KG1 (cell line): ENCODE measurements at regions not wholly inside any gene's neighbourhood (a gene's known extent, or its start where the extent isn't known, plus 50 kb on each side); places are given as distances from the start of the nearest gene placed in this dataset.
"Not testable (repeated sequence)": the region's sequence is repeated elsewhere in the genome, so short reads cannot be mapped to it uniquely, and the experiment has no call there.

Experiments
- DNase-seq: peaks from one replicate; lab custom pipeline; 2025; lab: John Stamatoyannopoulos, UW

DNA sequence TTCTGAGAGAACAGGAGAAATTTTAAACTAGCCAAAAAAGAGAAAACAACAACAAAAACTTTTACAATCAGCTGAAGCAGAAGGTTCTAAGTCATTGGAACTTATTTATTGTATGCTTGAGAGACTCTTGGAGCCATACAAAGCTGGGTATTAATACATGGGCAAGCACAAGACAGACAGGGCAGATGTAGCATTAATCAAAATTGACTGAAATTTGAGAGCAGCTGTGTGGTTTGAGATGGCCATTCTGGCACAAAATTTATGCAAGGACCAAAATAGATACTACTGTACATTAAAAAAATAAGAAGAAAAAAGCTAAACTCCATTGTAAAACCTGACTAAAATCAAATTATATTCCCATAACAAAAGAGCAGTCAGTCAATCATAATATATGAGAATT is 892.5 kb downstream of the PLA2G4A start:
- DNase-seq = no peak

GRCh38 chr1:187725216-187725615 is 896.5 kb downstream of the PLA2G4A start:
- no peak for DNase-seq

DNA sequence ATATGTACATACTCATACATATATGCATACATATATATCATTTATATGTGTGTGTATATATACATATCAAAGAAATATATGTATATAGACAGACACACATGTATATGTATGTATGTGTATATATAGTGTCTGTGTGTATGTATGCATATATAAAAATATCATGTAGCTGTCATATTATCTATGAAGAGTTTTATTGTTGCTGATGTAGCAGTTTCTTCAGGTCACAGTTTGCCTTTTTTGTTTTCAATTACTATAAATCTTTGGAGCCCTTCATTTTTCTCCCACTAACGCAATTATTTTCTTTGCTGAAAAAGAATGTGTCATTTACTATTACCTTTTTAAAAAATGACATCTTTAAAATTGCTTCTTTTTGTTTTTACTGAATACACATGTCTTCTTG is 904.5 kb downstream of the PLA2G4A start:
- no peak for DNase-seq

GRCh38 chr1:187734427-187734826 is 905.7 kb downstream of the PLA2G4A start:
- DNase-seq = no peak

- no peak for DNase-seq
Measured at GRCh38 chr1:187744665-187745064, 915.9 kb downstream of the PLA2G4A start.

GRCh38 chr1:187755536-187755935 is 926.8 kb downstream of the PLA2G4A start:
- DNase-seq = no peak

DNA sequence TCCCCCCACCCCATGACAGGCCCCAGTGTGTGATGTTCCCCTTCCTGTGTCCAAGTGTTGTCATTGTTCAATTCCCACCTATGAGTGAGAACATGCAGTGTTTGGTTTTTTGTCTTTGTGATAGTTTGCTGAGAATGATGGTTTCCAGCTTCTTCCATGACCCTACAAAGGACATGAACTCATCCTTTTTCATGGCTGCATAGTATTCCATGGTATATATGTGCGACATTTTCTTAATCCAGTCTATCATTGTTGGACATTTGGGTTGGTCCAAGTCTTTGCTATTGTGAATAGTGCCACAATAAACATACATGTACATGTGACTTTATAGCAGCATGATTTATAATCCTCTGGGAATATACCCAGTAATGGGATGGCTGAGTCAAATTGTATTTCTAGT is 927.9 kb downstream of the PLA2G4A start:
- DNase-seq = not testable (repeated sequence)

GRCh38 chr1:187759825-187760333 is 931.1 kb downstream of the PLA2G4A start:
- no peak for DNase-seq

DNA sequence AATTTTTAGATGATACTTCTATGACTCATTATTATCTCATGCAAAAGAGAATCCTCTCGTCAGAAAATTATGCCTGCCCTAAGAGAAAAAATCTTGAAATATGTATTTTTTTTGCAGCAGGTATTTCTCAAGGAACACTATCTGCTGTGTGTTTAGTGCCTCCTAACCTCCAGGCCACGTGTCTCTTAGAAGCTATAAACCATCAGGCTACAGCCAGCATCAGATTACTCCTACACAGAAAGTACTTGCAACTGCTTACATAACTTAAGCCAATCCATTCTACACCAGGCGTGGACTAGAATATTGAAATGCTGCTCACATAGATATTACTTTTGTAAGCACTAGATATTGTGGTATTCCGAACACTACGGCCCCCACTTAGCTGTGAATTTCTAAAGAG is 933.4 kb downstream of the PLA2G4A start:
- no peak for DNase-seq

DNA sequence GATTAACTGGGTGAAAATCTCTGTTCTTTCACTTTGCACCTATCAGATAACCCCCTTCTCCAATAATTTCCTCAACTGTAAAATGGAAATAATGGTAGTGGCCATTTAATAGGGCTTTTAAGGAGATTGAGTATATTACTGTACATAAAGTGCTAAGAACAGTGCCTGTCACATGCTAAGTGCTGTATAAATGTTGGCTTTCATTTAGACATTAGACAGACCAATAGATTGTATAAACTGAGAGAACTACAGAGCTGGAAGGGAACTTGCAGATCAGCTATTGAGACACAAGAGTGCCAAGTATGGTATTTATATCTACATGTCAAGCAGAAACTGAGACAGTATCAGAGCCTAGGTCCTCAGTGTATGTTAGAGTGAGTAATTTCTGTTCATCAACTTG is 934.7 kb downstream of the PLA2G4A start:
- no peak for DNase-seq

DNA sequence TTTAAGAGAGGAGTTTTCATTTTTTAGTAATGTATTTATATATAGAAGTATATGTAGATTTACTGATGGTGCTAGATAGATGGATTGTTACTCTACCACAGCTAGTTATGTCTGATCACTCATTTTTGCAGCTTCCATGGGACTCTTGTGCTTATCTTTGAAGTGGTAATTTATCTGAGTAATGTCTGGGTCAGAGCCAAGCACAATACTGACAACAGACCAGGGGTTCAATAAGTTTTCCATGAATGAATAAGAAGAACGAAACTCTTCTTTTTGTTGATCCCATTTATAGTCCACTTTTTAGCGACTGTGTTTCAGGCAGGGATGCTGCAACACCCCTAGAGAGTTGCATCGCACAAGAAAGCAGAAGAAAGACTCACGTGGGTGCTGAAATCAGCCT is 935.2 kb downstream of the PLA2G4A start:
- DNase-seq = no peak

DNA sequence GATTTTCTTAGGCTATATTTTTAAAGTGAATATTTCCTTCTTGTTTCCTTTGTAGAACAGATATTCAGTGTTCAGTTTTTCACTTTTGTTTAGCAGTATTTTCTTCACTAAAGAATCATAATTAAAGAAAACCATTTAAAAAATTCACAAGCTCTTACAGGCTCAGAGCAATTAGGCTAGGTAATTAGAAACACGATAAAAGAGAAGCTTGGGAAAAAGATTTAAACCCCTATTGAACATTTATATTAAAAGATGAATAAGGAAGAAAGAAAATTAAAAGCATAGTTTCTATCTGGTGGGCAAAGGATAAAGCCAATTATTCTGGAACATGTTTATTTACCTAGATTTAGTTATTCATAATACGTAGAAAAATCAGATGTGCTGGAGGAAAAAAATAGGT is 942.6 kb downstream of the PLA2G4A start:
- DNase-seq = no peak

GRCh38 chr1:187773168-187773567 is 944.4 kb downstream of the PLA2G4A start:
- DNase-seq = no peak

DNA sequence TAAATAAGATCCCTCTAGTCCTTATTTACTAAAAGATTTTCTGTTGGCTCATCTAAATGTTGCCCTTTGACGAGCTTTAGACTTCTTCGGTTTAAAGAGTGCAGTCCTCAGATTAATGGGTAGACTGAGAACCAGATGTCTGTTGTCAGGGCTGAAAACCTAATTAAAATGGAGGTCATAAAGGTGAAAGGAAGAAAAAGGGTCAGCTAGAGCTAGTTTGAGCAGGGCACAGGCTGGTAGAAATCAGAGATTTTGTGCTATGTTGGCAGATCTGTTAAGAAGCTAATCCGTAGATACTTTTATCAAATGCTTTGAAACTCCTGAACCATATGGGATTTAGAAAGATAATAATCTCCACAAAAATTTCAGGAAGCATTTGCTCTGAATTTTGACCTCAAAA is 959.0 kb downstream of the PLA2G4A start:
- no peak for DNase-seq

- no peak for DNase-seq
Measured at GRCh38 chr1:187788718-187789117, 960.0 kb downstream of the PLA2G4A start.

- no peak for DNase-seq
Measured at GRCh38 chr1:187790724-187791123, 962.0 kb downstream of the PLA2G4A start.

DNA sequence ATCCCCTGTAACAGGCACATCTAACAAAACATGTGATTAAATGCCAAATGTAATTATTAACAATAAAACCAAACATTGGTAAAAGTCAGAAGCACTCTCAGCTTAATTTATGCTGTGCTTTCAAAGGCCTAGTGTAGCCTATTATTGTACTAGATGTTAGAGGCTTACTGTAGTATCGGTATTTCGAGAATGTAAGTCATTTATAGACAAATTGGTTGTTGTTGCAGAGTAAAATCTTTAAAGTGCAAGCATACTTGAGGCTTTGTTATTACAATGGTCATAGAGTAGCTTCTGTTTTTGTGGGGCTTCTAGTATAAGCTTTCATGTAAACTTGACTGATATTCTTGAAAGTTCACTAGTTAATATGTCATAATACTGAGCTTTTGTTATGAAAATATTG is 965.8 kb downstream of the PLA2G4A start:
- no peak for DNase-seq

- DNase-seq = no peak
Measured at GRCh38 chr1:187809549-187809948, 980.8 kb downstream of the PLA2G4A start.

GRCh38 chr1:187816646-187817045 is 987.9 kb downstream of the PLA2G4A start:
- DNase-seq = no peak

- no peak for DNase-seq
Measured at GRCh38 chr1:187817782-187818181, 989.0 kb downstream of the PLA2G4A start.

GRCh38 chr1:187819086-187819485 is 990.3 kb downstream of the PLA2G4A start:
- no peak for DNase-seq

- DNase-seq = no peak
Measured at GRCh38 chr1:187836557-187836956, 1007.8 kb downstream of the PLA2G4A start.

DNA sequence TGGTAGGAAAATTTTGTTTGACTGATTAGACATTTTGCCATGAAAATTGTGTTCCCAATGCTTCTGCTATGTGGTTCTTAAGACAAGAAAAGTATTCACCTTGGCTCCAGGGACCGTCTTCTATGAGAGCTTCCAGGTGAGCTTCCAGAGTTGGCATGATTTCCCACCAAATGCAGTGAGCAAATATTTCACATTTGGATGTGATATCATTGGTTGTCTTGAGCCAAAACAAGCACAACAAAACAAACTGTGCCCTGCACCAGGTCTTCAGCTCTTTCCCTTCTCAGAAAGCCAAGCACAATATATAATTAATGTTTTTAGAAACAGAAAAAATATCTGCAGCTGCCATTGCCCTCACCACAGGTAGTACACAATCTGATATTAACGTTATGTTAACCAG is 1009.0 kb downstream of the PLA2G4A start:
- DNase-seq = no peak

GRCh38 chr1:187838335-187839293 is 1009.9 kb downstream of the PLA2G4A start:
- no peak for DNase-seq
